WERI-Rb-1 (cell line): ENCODE measurements at regions not wholly inside any gene's neighbourhood (a gene's known extent, or its start where the extent isn't known, plus 50 kb on each side); places are given as distances from the start of the nearest gene placed in this dataset.
"Not testable (repeated sequence)": the region's sequence is repeated elsewhere in the genome, so short reads cannot be mapped to it uniquely, and the experiment has no call there.

Experiments
- DNase-seq: peaks from one replicate; pipeline ENCODE4 v3.0.0-alpha.2; 2020
- H3K27ac ChIP-seq: fragments of 250-450 bp; sonication (Bioruptor Pico); 2 replicates; pipeline ENCODE4 v1.5.1; 2020; ENCODE audit warnings: mild to moderate bottlenecking, moderate library complexity
- H3K27me3 ChIP-seq: fragments of 250-450 bp; sonication (Bioruptor Pico); 2 replicates; pipeline ENCODE4 v1.5.1; 2021; ENCODE audit warnings: mild to moderate bottlenecking, low read depth, moderate library complexity; ENCODE audit not compliant: insufficient read depth, severe bottlenecking
- H3K36me3 ChIP-seq: fragments of 250-450 bp; sonication (Bioruptor Pico); 2 replicates; pipeline ENCODE4 v1.5.1; 2020; ENCODE audit warnings: mild to moderate bottlenecking, moderate library complexity
- H3K4me3 ChIP-seq: 2 replicates; pipeline ENCODE4 v1.5.1; 2011; ENCODE audit warnings: low read depth, mild to moderate bottlenecking, control low read depth, low read length
- H3K9me3 ChIP-seq: fragments of 250-450 bp; sonication (Bioruptor Pico); 2 replicates; pipeline ENCODE4 v1.5.1; 2021; ENCODE audit warnings: mild to moderate bottlenecking, moderate library complexity; ENCODE audit not compliant: severe bottlenecking
- CTCF ChIP-seq: IDR thresholded peaks from 2 replicates; pipeline ENCODE4 v1.5.1; 2011; ENCODE audit warnings: low read depth, mild to moderate bottlenecking, control low read depth, inconsistent platforms, low read length

- Histone ChIP-seq H3K4me3 (no peak overlapping the region), H3K9me3 (no peaks in the 10 kb centered on the region), H3K27me3 (no peaks in the 10 kb centered on the region), H3K36me3 (no peaks in the 10 kb centered on the region), H3K27ac (no peak overlapping the region)
- no peak for TF ChIP-seq CTCF
- DNase-seq, result no peak
Measured at GRCh38 chr14:29982171-29982570, 54.5 kb upstream of the PRKD1 start.

GRCh38 chr14:29982993-29983392 is 55.3 kb upstream of the PRKD1 start:
- TF ChIP-seq CTCF, result no peak
- H3K27ac ChIP-seq, result no peak overlapping the region
- H3K9me3 ChIP-seq, result no peaks in the 10 kb centered on the region
- no peak for DNase-seq
- H3K27me3 ChIP-seq, result no peaks in the 10 kb centered on the region
- no peaks in the 10 kb centered on the region for H3K36me3 ChIP-seq
- no peak overlapping the region for H3K4me3 ChIP-seq

- DNase-seq, H3K27ac ChIP-seq, H3K4me3 ChIP-seq, H3K36me3 ChIP-seq, H3K27me3 ChIP-seq, H3K9me3 ChIP-seq: not testable (repeated sequence)
Measured at GRCh38 chr14:29990344-29990857, 62.8 kb upstream of the PRKD1 start.

GRCh38 chr14:29990993-29991392 is 63.3 kb upstream of the PRKD1 start:
- Histone ChIP-seq H3K4me3 (no peak overlapping the region), H3K9me3 (no peaks in the 10 kb centered on the region), H3K27ac (no peak overlapping the region), H3K27me3 (no peaks in the 10 kb centered on the region), H3K36me3 (no peaks in the 10 kb centered on the region)
- no peak for DNase-seq
- TF ChIP-seq CTCF, result no peak

- no peak for TF ChIP-seq CTCF
- DNase-seq, result no peak
- H3K36me3 ChIP-seq, result no peaks in the 10 kb centered on the region
- H3K4me3 ChIP-seq, result no peak overlapping the region
- no peaks in the 10 kb centered on the region for H3K27me3 ChIP-seq
- no peaks in the 10 kb centered on the region for H3K9me3 ChIP-seq
- no peak overlapping the region for H3K27ac ChIP-seq
Measured at GRCh38 chr14:29993143-29993542, 65.5 kb upstream of the PRKD1 start.

GRCh38 chr14:29999013-29999539 is 71.4 kb upstream of the PRKD1 start:
- Histone ChIP-seq H3K9me3 (no peaks in the 10 kb centered on the region), H3K4me3 (no peak overlapping the region), H3K36me3 (no peaks in the 10 kb centered on the region), H3K27ac (no peak overlapping the region), H3K27me3 (no peaks in the 10 kb centered on the region)
- TF ChIP-seq CTCF, result peak; percentile 21; the same call in 1 of the 2 replicates
- DNase-seq, result no peak
